GM18868 (cell line): ENCODE measurements at regions not wholly inside any gene's neighbourhood (a gene's known extent, or its start where the extent isn't known, plus 50 kb on each side); places are given as distances from the start of the nearest gene placed in this dataset.

Experiments
- ATAC-seq: cut with Tn5 transposase; IDR thresholded peaks from one replicate; pipeline ENCODE4 v1.9.1; 2021; ENCODE audit warnings: mild to moderate bottlenecking, moderate library complexity; ENCODE audit not compliant: unreplicated experiment

GRCh38 chr4:20625426-20625825 lies 74.8 kb upstream of the PACRGL start:
- ATAC-seq: no peak

- no peak for ATAC-seq
These were observed 73.8 kb upstream of the PACRGL start for GRCh38 chr4:20626326-20627005.

GRCh38 chr4:20627866-20628265 lies 72.4 kb upstream of the PACRGL start:
- ATAC-seq: no peak

GRCh38 chr4:20629186-20630106 lies 70.8 kb upstream of the PACRGL start:
- no peak for ATAC-seq

- no peak for ATAC-seq
These were observed 61.4 kb upstream of the PACRGL start for GRCh38 chr4:20638825-20639224.

- ATAC-seq: no peak
These were observed 60.9 kb upstream of the PACRGL start for GRCh38 chr4:20639346-20639745.

- ATAC-seq: no peak
These were observed 59.3 kb upstream of the PACRGL start for GRCh38 chr4:20640989-20641388.

GRCh38 chr4:20641976-20642375 lies 58.3 kb upstream of the PACRGL start:
- no peak for ATAC-seq

- no peak for ATAC-seq
These were observed 56.6 kb upstream of the PACRGL start for GRCh38 chr4:20643631-20644030.

- ATAC-seq: no peak
These were observed 55.0 kb upstream of the PACRGL start for GRCh38 chr4:20645236-20645635.

- no peak for ATAC-seq
These were observed 54.0 kb upstream of the PACRGL start for GRCh38 chr4:20646287-20646686.
